HPDE6-E6E7 (cell line): ENCODE measurements at regions not wholly inside any gene's neighbourhood (a gene's known extent, or its start where the extent isn't known, plus 50 kb on each side); places are given as distances from the start of the nearest gene placed in this dataset.
"Not testable (repeated sequence)": the region's sequence is repeated elsewhere in the genome, so short reads cannot be mapped to it uniquely, and the experiment has no call there.

ENCODE experiments used
- DNase-seq: peaks from one replicate; pipeline ENCODE4 v3.0.0; 2011; ENCODE audit warnings: missing footprints; ENCODE audit errors: extremely low spot score

DNA sequence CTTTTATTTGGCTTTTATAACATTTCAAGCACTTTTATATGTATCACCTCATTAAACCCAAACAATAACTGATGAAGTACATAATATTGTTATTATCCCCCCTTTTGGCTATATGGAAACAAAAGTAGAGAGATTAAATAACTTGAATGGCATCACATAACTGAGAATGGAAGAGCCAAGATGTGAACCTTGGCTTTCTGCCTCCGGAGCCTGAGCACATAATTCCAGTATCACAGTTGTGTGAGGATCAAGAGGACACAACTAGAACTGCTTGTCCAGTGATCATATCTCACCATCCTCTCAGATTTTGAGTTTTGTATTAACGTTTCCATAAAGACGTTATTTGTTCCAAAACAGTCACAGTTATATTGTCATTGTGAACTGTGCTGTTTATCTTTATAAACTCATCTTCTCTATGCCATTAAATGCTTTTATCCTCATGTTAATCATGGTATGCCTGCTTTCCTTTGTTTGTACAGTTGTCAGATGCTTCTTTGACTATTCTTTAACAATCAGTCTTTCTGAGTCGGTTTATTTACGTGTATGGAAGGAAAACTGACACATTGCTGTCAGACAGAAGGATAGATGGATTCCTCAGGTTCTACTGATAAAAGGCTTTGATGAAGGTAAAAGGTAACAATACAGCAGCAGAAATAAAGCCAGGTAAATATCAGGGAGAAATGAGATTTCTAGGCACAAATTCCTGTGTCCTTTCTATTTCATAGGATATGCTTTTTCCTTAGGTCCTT lies 92.0 kb upstream of the FAM13C start:
- no peak for DNase-seq

DNA sequence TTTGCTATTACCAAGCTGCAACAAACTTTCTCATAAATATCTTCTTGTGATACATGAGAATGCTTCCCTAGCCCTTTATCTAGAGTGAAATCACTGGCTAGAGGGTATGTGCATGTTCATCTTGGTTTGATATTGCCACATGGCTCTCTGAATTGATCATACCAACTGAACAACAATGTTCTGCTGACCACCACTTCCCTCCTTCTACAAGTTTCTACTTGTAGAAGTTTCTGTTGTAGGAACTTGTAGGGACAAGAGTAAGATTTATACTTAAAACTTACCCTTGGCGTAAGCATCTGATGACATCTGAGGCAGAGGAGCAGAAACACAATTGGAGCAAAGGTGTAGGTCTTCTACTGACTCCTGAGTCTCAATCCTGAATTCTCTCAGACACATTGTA lies 86.3 kb upstream of the FAM13C start:
- no peak for DNase-seq

DNA sequence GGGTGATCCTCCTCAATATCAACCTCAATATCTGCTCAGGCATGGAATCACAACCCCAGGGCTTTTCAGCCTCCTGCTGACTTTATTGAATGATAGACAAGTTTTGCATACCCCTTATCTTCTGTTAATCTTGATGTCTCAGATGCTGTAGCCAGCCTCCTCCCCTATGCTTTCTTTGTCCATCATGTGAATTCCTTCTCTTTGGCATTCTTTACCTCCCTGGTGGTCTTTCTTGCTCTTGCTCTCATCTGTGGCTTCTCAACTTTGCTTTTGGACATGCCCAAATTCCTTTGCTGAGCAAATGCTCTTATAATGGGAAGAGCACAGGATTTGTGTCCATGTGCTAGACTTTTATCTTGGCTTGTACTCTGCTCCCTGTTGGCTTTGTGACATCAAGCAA lies 73.4 kb upstream of the FAM13C start:
- DNase-seq: no peak

DNA sequence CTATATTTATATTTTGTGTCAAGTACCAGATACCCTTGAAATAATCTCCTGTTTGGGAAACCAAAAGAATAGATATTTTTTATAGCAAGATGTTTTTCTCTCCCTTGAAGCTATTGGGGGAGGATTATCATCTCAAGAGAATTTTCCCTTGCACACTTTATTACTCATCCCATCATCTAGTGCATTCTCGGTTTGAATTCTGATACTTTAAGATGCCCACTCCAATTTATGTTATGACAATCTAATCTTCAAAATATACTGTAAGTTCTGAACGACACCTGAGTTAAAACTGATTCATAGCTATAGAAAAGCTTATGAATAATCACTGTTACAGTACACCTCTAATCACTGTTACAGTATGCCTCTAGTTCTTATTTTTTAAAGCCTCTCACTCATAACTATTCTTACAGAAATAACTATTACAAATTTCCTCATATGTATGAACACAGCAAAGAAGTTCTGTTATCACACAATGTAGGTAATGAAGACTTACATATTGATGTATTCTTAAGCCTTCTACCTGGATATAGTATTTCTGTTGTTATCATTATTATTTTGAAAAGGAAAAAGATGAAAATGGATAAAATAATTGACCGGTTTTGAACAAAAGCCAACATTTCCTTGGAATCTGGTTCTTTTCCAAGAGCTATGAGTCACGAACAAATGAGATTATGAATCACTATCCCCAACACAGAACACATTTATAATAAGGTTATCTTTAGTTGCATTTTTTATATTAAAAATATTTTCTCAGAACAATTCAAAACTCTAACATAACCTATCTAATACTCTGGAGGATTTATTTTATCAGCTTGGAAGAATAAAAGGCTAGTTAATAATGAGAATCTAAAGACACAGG lies 72.3 kb upstream of the FAM13C start:
- DNase-seq: no peak

DNA sequence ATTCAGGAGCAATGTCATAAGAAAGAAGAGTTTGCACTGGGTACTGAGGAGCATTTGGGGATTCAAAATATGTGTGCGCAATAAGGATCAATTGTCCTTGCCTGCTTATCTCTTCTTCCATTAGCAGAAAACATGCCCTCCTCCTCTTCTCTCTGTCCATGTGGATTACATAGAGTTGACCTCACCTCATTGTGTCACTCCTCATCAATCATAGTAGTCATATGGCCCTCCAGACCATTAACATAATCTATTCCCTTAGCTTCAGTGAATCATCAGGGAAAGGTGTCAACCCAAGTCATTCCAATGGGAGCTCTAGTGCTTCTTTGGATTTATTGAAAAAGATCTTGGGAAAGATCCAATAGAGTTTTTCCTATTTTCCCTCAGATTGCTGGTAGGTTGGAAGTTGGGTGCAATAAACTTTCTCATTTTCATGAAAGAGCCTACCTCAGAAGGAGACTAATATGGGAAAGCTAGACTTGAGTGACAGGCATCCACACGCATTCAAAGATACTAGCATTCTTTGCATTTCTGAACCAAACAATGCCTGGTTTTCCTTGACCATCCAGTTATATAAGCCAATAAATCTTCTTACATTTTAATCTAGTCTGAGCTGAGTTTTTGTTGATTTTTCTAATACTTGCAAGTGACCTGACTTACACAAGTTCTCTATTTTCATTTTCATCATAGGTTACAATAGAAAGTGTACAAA lies 71.5 kb upstream of the FAM13C start:
- no peak for DNase-seq

DNA sequence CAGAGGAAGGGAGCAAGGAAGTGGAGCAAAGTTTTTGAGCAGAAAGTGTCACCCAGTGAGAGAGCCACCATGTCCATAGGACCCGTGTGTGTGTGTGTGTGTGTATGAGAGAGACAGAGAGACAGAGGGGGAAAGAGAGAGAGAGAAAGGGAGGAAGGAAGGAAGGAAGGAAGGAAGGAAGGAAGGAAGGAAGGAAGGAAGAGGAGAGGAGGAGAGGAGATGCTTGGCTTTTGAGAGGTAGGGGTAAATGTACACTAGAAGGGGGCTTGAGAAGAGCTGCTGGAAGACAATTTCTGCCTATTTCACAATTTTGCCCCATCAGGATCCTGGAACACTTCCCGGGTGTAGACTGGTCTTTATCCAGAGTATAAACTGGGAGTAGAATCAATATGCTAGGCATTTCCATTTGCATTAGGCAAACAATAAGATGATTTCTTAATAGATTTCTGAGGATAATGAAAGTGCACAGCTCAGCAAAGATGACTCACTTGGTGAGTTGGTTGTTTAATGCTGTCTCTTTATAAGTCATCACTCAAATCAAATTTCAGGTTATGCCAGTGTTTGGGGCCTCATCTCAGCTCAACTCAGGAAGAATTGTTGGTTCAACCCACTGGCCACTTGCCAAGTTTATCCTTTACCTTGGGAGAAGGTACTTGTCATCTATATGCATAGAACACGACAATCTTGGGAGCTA lies 70.0 kb upstream of the FAM13C start:
- peak; percentile 55 for DNase-seq

DNA sequence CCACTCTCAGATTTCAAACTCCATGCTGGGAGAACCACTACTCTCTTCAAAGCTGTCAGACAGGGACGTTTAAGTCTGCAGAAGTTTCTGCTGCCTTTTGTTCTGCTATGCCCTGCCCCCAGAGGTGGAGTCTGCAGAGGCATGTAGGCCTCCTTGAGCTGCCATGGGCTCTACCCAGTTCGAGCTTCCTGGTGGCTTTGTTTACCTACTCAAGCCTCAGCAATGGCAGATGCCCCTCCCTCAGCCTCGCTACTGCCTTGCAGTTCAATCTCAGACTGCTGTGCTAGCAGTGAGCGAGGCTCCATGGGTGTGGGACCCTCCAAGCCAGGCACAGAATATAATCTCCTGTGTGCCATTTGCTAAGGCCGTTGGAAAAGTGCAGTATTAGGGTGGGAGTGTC lies 51.4 kb upstream of the FAM13C start:
- DNase-seq: not testable (repeated sequence)
